Lower leg skin (tissue), 3 donors: ENCODE measurements at regions not wholly inside any gene's neighbourhood (a gene's known extent, or its start where the extent isn't known, plus 50 kb on each side); places are given as distances from the start of the nearest gene placed in this dataset.

ENCODE experiments used
- POLR2A ChIP-seq, 2 donors: fragments of 450-650 bp; IDR thresholded peaks; one replicate each; pipeline ENCODE4 v1.6.1; 2016 to 2017; ENCODE audit warnings: antibody characterized with exemption in 2 of 2, mild to moderate bottlenecking in 1 of 2, moderate library complexity in 1 of 2
- TF ChIP-seq, protein P1 (sequence below), 3 donors: fragments of 450-650 bp; IDR thresholded peaks; one replicate each; pipeline ENCODE4 v1.5.1; 2016; ENCODE audit warnings: antibody characterized with exemption in 3 of 3, mild to moderate bottlenecking in 3 of 3, moderate library complexity in 2 of 3

DNA sequence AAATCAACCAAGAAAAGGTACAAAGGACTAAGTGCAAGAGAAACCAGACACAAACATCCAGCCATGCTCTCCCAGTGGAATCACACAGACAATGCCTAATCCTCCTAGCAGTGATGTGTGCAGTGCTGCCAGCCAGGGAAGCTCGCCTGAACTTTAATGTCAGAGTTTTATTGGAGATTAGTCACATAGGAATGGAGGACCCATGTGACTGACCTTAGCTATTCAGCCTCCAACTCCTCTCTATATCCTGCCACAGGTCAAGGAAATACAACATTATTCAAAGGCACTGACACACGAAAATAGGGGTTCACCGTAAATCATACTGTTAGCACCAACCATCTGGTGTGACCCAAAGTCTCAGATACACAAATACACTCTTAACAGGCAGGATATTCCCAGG is 684.6 kb downstream of the DOK5 start:
- TF ChIP-seq, protein P1, sequence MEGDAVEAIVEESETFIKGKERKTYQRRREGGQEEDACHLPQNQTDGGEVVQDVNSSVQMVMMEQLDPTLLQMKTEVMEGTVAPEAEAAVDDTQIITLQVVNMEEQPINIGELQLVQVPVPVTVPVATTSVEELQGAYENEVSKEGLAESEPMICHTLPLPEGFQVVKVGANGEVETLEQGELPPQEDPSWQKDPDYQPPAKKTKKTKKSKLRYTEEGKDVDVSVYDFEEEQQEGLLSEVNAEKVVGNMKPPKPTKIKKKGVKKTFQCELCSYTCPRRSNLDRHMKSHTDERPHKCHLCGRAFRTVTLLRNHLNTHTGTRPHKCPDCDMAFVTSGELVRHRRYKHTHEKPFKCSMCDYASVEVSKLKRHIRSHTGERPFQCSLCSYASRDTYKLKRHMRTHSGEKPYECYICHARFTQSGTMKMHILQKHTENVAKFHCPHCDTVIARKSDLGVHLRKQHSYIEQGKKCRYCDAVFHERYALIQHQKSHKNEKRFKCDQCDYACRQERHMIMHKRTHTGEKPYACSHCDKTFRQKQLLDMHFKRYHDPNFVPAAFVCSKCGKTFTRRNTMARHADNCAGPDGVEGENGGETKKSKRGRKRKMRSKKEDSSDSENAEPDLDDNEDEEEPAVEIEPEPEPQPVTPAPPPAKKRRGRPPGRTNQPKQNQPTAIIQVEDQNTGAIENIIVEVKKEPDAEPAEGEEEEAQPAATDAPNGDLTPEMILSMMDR (IDR thresholded peaks at IDR 0.05), result no peak
- no peak for TF ChIP-seq POLR2A (IDR thresholded peaks at IDR 0.05)
